A673 (cell line): ENCODE measurements at regions not wholly inside any gene's neighbourhood (a gene's known extent, or its start where the extent isn't known, plus 50 kb on each side); places are given as distances from the start of the nearest gene placed in this dataset.

Experiments
- BruUV-seq: library from RNA; stranded (reverse); fragments of 400-500 nt; replicated peaks from 2 replicates; lab custom pipeline; 2021; lab: Mats Ljungman, UMichigan
- CTCF ChIA-PET: fragments of 300-600 bp; sonication (Branson Sonifier 250); formaldehyde crosslinking; loops from one replicate; lab custom pipeline; 2022; ENCODE audit warnings: antibody characterized with exemption; lab: Charles Lee
- POLR2A ChIA-PET: fragments of 300-600 bp; sonication (Branson Sonifier 250); formaldehyde crosslinking; loops from one replicate; lab custom pipeline; 2022; ENCODE audit warnings: antibody characterized with exemption; ENCODE audit not compliant: low non-redundant PET; lab: Charles Lee
- DNase-seq: peaks from one replicate; pipeline ENCODE4 v3.0.0-alpha.2; 2015; ENCODE audit warnings: low spot score
- H3K27ac ChIP-seq: fragments of 200-600 bp; sonication (generic); 2 replicates; pipeline ENCODE4 v1.5.1; 2016; ENCODE audit warnings: mixed run types, low read depth, mild to moderate bottlenecking, mixed read lengths, antibody characterized with exemption, low read length; ENCODE audit not compliant: poor library complexity, severe bottlenecking
- H3K27me3 ChIP-seq: fragments of 200-600 bp; sonication (generic); replicated peaks from 2 replicates; pipeline ENCODE4 v1.6.1; 2017; ENCODE audit warnings: mixed run types, low read depth, mild to moderate bottlenecking, mixed read lengths, antibody characterized with exemption, low read length; ENCODE audit not compliant: insufficient read depth, poor library complexity
- H3K36me3 ChIP-seq: fragments of 200-600 bp; sonication (generic); 2 replicates; pipeline ENCODE4 v1.6.1; 2016; ENCODE audit warnings: mixed run types, mild to moderate bottlenecking, mixed read lengths, antibody characterized with exemption, low read length; ENCODE audit not compliant: insufficient read depth, poor library complexity, severe bottlenecking
- H3K4me1 ChIP-seq: fragments of 200-600 bp; sonication (generic); 2 replicates; pipeline ENCODE4 v1.6.1; 2017; ENCODE audit warnings: mixed run types, mild to moderate bottlenecking, mixed read lengths, antibody characterized with exemption, low read length; ENCODE audit not compliant: insufficient read depth, poor library complexity, severe bottlenecking
- H3K4me3 ChIP-seq: fragments of 200-600 bp; sonication (generic); 2 replicates; pipeline ENCODE4 v1.5.1; 2016; ENCODE audit warnings: low read depth, mixed run types, mild to moderate bottlenecking, mixed read lengths, low read length; ENCODE audit not compliant: poor library complexity, severe bottlenecking
- H3K9me3 ChIP-seq: fragments of 200-600 bp; sonication (generic); 2 replicates; pipeline ENCODE4 v1.6.1; 2016; ENCODE audit warnings: mixed run types, low read depth, mild to moderate bottlenecking, mixed read lengths, antibody characterized with exemption, low read length; ENCODE audit not compliant: poor library complexity, severe bottlenecking
- CTCF ChIP-seq: fragments of 300-800, 200-600 bp; sonication (generic); conservative IDR thresholded peaks from 2 replicates; pipeline ENCODE4 v1.5.1; 2017; ENCODE audit warnings: low read depth, mild to moderate bottlenecking, antibody characterized with exemption, low read length, moderate library complexity, mixed read lengths
- EZH2 ChIP-seq: fragments of 200-600 bp; sonication (generic); IDR thresholded peaks from 2 replicates; pipeline ENCODE4 v1.6.1; 2017; ENCODE audit warnings: borderline replicate concordance, low read depth, mild to moderate bottlenecking, mixed read lengths, antibody characterized with exemption, low read length; ENCODE audit not compliant: poor library complexity, severe bottlenecking
- intact Hi-C: fragments of 100-400 bp; cut with micrococcal nuclease; formaldehyde crosslinking; loops from one replicate; pipeline ENCODE4 v1.10.0; 2022; ENCODE audit not compliant: unreplicated experiment

- no TSS peak for BruUV-seq
Observed at GRCh38 chr18:40662898-40663437, 1292.1 kb upstream of the PIK3C3 start.

GRCh38 chr18:40653682-40654081, 1301.4 kb upstream of the PIK3C3 start:
- ChIA-PET CTCF (no interaction called here), POLR2A (no interaction called here)
- H3K27ac ChIP-seq = no peak overlapping the region
- no peak for DNase-seq
- H3K9me3 ChIP-seq = no peaks in the 10 kb centered on the region
- H3K36me3 ChIP-seq = no peaks in the 10 kb centered on the region
- H3K4me1 ChIP-seq = no peaks in the 10 kb centered on the region
- TF ChIP-seq EZH2 (no peak), CTCF (no peak)
- H3K4me3 ChIP-seq = no peak overlapping the region
- no peaks in the 10 kb centered on the region for H3K27me3 ChIP-seq
- no TSS peak for BruUV-seq
- intact Hi-C loops = no loop called here

More at GRCh38 chr18:40662898-40663437, 1292.1 kb upstream of the PIK3C3 start:
- no peak for TF ChIP-seq CTCF
- TF ChIP-seq EZH2 = no peak
- no peaks in the 10 kb centered on the region for H3K36me3 ChIP-seq
- H3K4me3 ChIP-seq = no peak overlapping the region
- H3K27ac ChIP-seq = no peak overlapping the region
- ChIA-PET POLR2A (no interaction called here), CTCF (no interaction called here)
- intact Hi-C loops = no loop called here
- no peaks in the 10 kb centered on the region for H3K4me1 ChIP-seq
- no peaks in the 10 kb centered on the region for H3K27me3 ChIP-seq
- H3K9me3 ChIP-seq = no peaks in the 10 kb centered on the region
- DNase-seq = no peak

- TF ChIP-seq EZH2 = no peak
- TF ChIP-seq CTCF = no peak
- BruUV-seq = no TSS peak
- DNase-seq = no peak
- ChIA-PET POLR2A (no interaction called here), CTCF (no interaction called here)
- Histone ChIP-seq H3K4me1 (no peaks in the 10 kb centered on the region), H3K36me3 (no peaks in the 10 kb centered on the region), H3K27ac (no peak overlapping the region), H3K9me3 (no peaks in the 10 kb centered on the region), H3K27me3 (no peaks in the 10 kb centered on the region), H3K4me3 (no peak overlapping the region)
- intact Hi-C loops = no loop called here
Observed at GRCh38 chr18:40652321-40652720, 1302.7 kb upstream of the PIK3C3 start.
